Osteoblast (primary cell): ENCODE measurements at regions not wholly inside any gene's neighbourhood (a gene's known extent, or its start where the extent isn't known, plus 50 kb on each side); places are given as distances from the start of the nearest gene placed in this dataset.

ENCODE experiments used
- DNase-seq: peaks from one replicate; pipeline ENCODE4 v3.0.0; 2011; ENCODE audit warnings: low spot score, mixed read lengths; ENCODE audit not compliant: insufficient read length; ENCODE audit errors: missing footprints
- H2AFZ ChIP-seq: 2 replicates; pipeline ENCODE4 v1.6.0; 2011; ENCODE audit warnings: mild to moderate bottlenecking, low read length
- H3K27ac ChIP-seq: 2 replicates; pipeline ENCODE4 v1.5.1; 2011; ENCODE audit warnings: mild to moderate bottlenecking, low read depth, low read length, moderate library complexity
- H3K27me3 ChIP-seq: 2 replicates; pipeline ENCODE4 v1.6.0; 2012; ENCODE audit warnings: mild to moderate bottlenecking, control low read depth, inconsistent platforms, low read length, moderate library complexity; ENCODE audit not compliant: insufficient read depth
- H3K36me3 ChIP-seq: 2 replicates; pipeline ENCODE4 v1.5.1; 2011; ENCODE audit warnings: mild to moderate bottlenecking, low read length, control low read depth, moderate library complexity; ENCODE audit not compliant: insufficient read depth
- H3K4me1 ChIP-seq: 2 replicates; pipeline ENCODE4 v1.5.1; 2011; ENCODE audit warnings: mild to moderate bottlenecking, low read length, control low read depth, moderate library complexity; ENCODE audit not compliant: insufficient read depth
- H3K4me2 ChIP-seq: 2 replicates; pipeline ENCODE4 v1.6.0; 2011; ENCODE audit warnings: mild to moderate bottlenecking, low read length; ENCODE audit not compliant: insufficient read depth
- H3K4me3 ChIP-seq: fragments of 200-600 bp; sonication (generic); 3 replicates; pipeline ENCODE4 v1.5.1; 2012; ENCODE audit warnings: mild to moderate bottlenecking, low read length, inconsistent platforms; ENCODE audit not compliant: insufficient read depth
- H3K79me2 ChIP-seq: 2 replicates; pipeline ENCODE4 v1.6.0; 2012; ENCODE audit warnings: mild to moderate bottlenecking, low read length, control low read depth, inconsistent platforms; ENCODE audit not compliant: insufficient read depth
- H3K9me3 ChIP-seq: 2 replicates; pipeline ENCODE4 v1.5.1; 2011; ENCODE audit warnings: low read depth, low read length, control low read depth
- H4K20me1 ChIP-seq: 2 replicates; pipeline ENCODE4 v1.6.0; 2012; ENCODE audit warnings: mild to moderate bottlenecking, low read length, control low read depth; ENCODE audit not compliant: insufficient read depth
- TF ChIP-seq, protein P1 (sequence below): IDR thresholded peaks from 2 replicates; pipeline ENCODE4 v1.5.1; 2011; ENCODE audit warnings: mild to moderate bottlenecking, low read depth, low read length, moderate library complexity; ENCODE audit errors: extremely low read depth

- Histone ChIP-seq H3K79me2 (no peaks in the 10 kb centered on the region), H3K27ac (no peak overlapping the region), H3K9me3 (no peaks in the 10 kb centered on the region), H3K4me2 (no peak overlapping the region), H4K20me1 (no peaks in the 10 kb centered on the region), H3K27me3 (no peaks in the 10 kb centered on the region), H3K36me3 (no peaks in the 10 kb centered on the region), H3K4me1 (no peaks in the 10 kb centered on the region), H2AFZ (no peak overlapping the region), H3K4me3 (no peak overlapping the region)
- TF ChIP-seq, protein P1, sequence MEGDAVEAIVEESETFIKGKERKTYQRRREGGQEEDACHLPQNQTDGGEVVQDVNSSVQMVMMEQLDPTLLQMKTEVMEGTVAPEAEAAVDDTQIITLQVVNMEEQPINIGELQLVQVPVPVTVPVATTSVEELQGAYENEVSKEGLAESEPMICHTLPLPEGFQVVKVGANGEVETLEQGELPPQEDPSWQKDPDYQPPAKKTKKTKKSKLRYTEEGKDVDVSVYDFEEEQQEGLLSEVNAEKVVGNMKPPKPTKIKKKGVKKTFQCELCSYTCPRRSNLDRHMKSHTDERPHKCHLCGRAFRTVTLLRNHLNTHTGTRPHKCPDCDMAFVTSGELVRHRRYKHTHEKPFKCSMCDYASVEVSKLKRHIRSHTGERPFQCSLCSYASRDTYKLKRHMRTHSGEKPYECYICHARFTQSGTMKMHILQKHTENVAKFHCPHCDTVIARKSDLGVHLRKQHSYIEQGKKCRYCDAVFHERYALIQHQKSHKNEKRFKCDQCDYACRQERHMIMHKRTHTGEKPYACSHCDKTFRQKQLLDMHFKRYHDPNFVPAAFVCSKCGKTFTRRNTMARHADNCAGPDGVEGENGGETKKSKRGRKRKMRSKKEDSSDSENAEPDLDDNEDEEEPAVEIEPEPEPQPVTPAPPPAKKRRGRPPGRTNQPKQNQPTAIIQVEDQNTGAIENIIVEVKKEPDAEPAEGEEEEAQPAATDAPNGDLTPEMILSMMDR = no peak
- no peak for DNase-seq
Measured at GRCh38 chr10:84846658-84847316, 518.4 kb downstream of the CCSER2 start.

DNA sequence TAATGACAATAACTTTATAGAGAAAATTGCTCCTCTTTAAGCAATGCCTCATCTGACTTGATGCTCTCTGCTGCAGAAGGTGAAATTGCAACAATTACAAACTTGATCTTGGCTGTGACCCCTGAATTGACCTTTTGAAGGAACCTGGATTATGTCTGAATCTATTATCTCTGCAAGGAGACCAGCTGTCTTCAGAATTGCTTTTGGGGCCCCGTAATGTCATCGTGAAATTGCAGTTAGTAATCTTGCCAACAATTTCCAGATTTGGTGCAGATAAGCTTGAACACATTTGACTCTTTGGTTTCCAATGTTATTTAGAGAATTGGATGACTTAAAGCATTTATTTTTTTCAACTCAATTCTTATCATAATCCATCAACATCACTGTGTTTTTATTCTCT is 520.6 kb downstream of the CCSER2 start:
- Histone ChIP-seq H3K27ac (no peak overlapping the region), H3K36me3 (no peaks in the 10 kb centered on the region), H3K4me2 (no peak overlapping the region), H3K4me1 (no peaks in the 10 kb centered on the region), H4K20me1 (no peaks in the 10 kb centered on the region), H3K27me3 (no peaks in the 10 kb centered on the region), H3K4me3 (no peak overlapping the region), H3K79me2 (no peaks in the 10 kb centered on the region), H3K9me3 (no peaks in the 10 kb centered on the region), H2AFZ (no peak overlapping the region)
- TF ChIP-seq, protein P1 = no peak
- DNase-seq = no peak

- Histone ChIP-seq H3K36me3 (no peaks in the 10 kb centered on the region), H4K20me1 (no peaks in the 10 kb centered on the region), H3K27ac (no peak overlapping the region), H3K27me3 (no peaks in the 10 kb centered on the region), H3K4me3 (no peak overlapping the region), H3K79me2 (no peaks in the 10 kb centered on the region), H3K9me3 (no peaks in the 10 kb centered on the region), H3K4me2 (no peak overlapping the region), H2AFZ (no peak overlapping the region), H3K4me1 (no peaks in the 10 kb centered on the region)
- TF ChIP-seq, protein P1 = no peak
- no peak for DNase-seq
Measured at GRCh38 chr10:84850826-84851225, 522.4 kb downstream of the CCSER2 start.

GRCh38 chr10:84854439-84854838 is 526.0 kb downstream of the CCSER2 start:
- no peaks in the 10 kb centered on the region for H3K36me3 ChIP-seq
- H3K4me1 ChIP-seq = no peaks in the 10 kb centered on the region
- H3K27me3 ChIP-seq = no peaks in the 10 kb centered on the region
- H3K9me3 ChIP-seq = no peaks in the 10 kb centered on the region
- no peak overlapping the region for H2AFZ ChIP-seq
- no peaks in the 10 kb centered on the region for H3K79me2 ChIP-seq
- H3K27ac ChIP-seq = no peak overlapping the region
- H3K4me3 ChIP-seq = no peak overlapping the region
- no peak overlapping the region for H3K4me2 ChIP-seq
- H4K20me1 ChIP-seq = no peaks in the 10 kb centered on the region
- TF ChIP-seq, protein P1 = no peak
- DNase-seq = no peak
